ENCODE measurements at regions not wholly inside any gene's neighbourhood (a gene's known extent, or its start where the extent isn't known, plus 50 kb on each side); places are given as distances from the start of the nearest gene placed in this dataset.

GRCh38 chr2:121977326-121977725 lies 221.9 kb downstream of the TSN start:
- Mint-ChIP-seq H3K9me3 (ENCODE audit: insufficient read depth) (no peaks in the 10 kb centered on the region), H3K27me3 (no peaks in the 10 kb centered on the region), H3K27ac (no peak overlapping the region), H3K4me3 (no peak overlapping the region), H3K4me1 (peaks cover 11% of the 10 kb centered on the region)
- 68% methylated on average over 2 of the region's 3 CpGs for WGBS (ENCODE audit: insufficient coverage)
- DNase-seq: no peak
- Histone ChIP-seq H2AFZ (ENCODE audit: insufficient read depth, low read depth, low read length, poor library complexity, severe bottlenecking) (peak overlapping the region; percentile 33), H4K20me1 (ENCODE audit: control insufficient read depth, insufficient read depth, low read length, poor library complexity, severe bottlenecking) (no peaks in the 10 kb centered on the region), H3K9ac (ENCODE audit: low read length) (no peak overlapping the region), H3K36me3 (replicated peaks in 1 of 2; ENCODE audit: control extremely low read depth in 1 of 2, control insufficient read depth in 1 of 2, extremely low read depth in 1 of 2, insufficient read depth in 2 of 2, low read length in 1 of 2) (no peaks in the 10 kb centered on the region), H3K27me3 (replicated peaks in 1 of 4; ENCODE audit: control extremely low read depth in 1 of 4, control insufficient read depth in 3 of 4, insufficient read depth in 4 of 4, low read length in 3 of 4) (peaks cover 0 to 2% (median 0%) of the 10 kb centered on the region in 4 experiments), H3K27ac (ENCODE audit: low read length in 2 of 2) (no peak overlapping the region), H3K4me1 (ENCODE audit: control insufficient read depth in 2 of 2, insufficient read depth in 2 of 2, low read length in 2 of 2) (peaks cover 0 to 8% of the 10 kb centered on the region in 2 donors), H3K9me3 (ENCODE audit: control extremely low read depth in 1 of 3, control insufficient read depth in 2 of 3, insufficient read depth in 1 of 3, low read length in 2 of 3) (no peaks in the 10 kb centered on the region), H3K79me2 (ENCODE audit: control insufficient read depth, insufficient read depth, low read length) (no peaks in the 10 kb centered on the region), H3K4me2 (replicated peaks; ENCODE audit: low read depth, low read length, poor library complexity, severe bottlenecking) (no peak overlapping the region), H3K4me3 (ENCODE audit: control extremely low read depth in 1 of 5, extremely low read depth in 1 of 5, insufficient read depth in 1 of 5, low read depth in 2 of 5, low read length in 4 of 5) (no peak overlapping the region)
- no peak for TF ChIP-seq EZH2 (IDR thresholded peaks at IDR 0.05; ENCODE audit: borderline replicate concordance, insufficient read depth, low read depth, low read length, poor library complexity, severe bottlenecking)
- TF ChIP-seq, protein P1, sequence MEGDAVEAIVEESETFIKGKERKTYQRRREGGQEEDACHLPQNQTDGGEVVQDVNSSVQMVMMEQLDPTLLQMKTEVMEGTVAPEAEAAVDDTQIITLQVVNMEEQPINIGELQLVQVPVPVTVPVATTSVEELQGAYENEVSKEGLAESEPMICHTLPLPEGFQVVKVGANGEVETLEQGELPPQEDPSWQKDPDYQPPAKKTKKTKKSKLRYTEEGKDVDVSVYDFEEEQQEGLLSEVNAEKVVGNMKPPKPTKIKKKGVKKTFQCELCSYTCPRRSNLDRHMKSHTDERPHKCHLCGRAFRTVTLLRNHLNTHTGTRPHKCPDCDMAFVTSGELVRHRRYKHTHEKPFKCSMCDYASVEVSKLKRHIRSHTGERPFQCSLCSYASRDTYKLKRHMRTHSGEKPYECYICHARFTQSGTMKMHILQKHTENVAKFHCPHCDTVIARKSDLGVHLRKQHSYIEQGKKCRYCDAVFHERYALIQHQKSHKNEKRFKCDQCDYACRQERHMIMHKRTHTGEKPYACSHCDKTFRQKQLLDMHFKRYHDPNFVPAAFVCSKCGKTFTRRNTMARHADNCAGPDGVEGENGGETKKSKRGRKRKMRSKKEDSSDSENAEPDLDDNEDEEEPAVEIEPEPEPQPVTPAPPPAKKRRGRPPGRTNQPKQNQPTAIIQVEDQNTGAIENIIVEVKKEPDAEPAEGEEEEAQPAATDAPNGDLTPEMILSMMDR (IDR thresholded peaks at IDR 0.05): no peak
- ATAC-seq (ENCODE audit: low read depth): no peak
- ChIA-PET CTCF (interaction anchor here (1.0 to 1.6 kb wide), 2 partner anchors 9 to 17 kb away, joined by 3 to 4 read pairs; no protein-coding TSS in a partner anchor), POLR2A (no interaction called here)
- intact Hi-C loops (cut with micrococcal nuclease): no loop called here

GRCh38 chr2:121992700-121993099 lies 237.2 kb downstream of the TSN start:
- ChIA-PET CTCF (interaction anchor here (1.2 kb wide), 1 partner anchor 18 kb away, joined by 3 read pairs; no protein-coding TSS in a partner anchor), POLR2A (no interaction called here)
- H3K27ac Mint-ChIP-seq: no peak overlapping the region
- no peak overlapping the region for H2AFZ ChIP-seq (ENCODE audit: insufficient read depth, low read depth, low read length, poor library complexity, severe bottlenecking)
- H3K4me2 ChIP-seq (replicated peaks; ENCODE audit: low read depth, low read length, poor library complexity, severe bottlenecking): no peak overlapping the region
- no peaks in the 10 kb centered on the region for H4K20me1 ChIP-seq (ENCODE audit: control insufficient read depth, insufficient read depth, low read length, poor library complexity, severe bottlenecking)
- no peaks in the 10 kb centered on the region for H3K4me1 ChIP-seq (ENCODE audit: control insufficient read depth in 2 of 2, insufficient read depth in 2 of 2, low read length in 2 of 2)
- no peak overlapping the region for H3K9ac ChIP-seq (ENCODE audit: low read length)
- ATAC-seq (ENCODE audit: low read depth): no peak
- intact Hi-C loops (cut with micrococcal nuclease): no loop called here
- DNase-seq: no peak
- no peaks in the 10 kb centered on the region for H3K36me3 ChIP-seq (replicated peaks in 1 of 2; ENCODE audit: control extremely low read depth in 1 of 2, control insufficient read depth in 1 of 2, extremely low read depth in 1 of 2, insufficient read depth in 2 of 2, low read length in 1 of 2)
- H3K9me3 ChIP-seq (ENCODE audit: control extremely low read depth in 1 of 3, control insufficient read depth in 2 of 3, insufficient read depth in 1 of 3, low read length in 2 of 3): no peaks in the 10 kb centered on the region
- H3K27me3 ChIP-seq (replicated peaks in 1 of 4; ENCODE audit: control extremely low read depth in 1 of 4, control insufficient read depth in 3 of 4, insufficient read depth in 4 of 4, low read length in 3 of 4): no peaks in the 10 kb centered on the region
- no peak overlapping the region for H3K4me3 Mint-ChIP-seq
- no peaks in the 10 kb centered on the region for H3K79me2 ChIP-seq (ENCODE audit: control insufficient read depth, insufficient read depth, low read length)
- no peak overlapping the region for H3K27ac ChIP-seq (ENCODE audit: low read length in 2 of 2)
- no peak for TF ChIP-seq EZH2 (IDR thresholded peaks at IDR 0.05; ENCODE audit: borderline replicate concordance, insufficient read depth, low read depth, low read length, poor library complexity, severe bottlenecking)
- TF ChIP-seq, protein P1 (IDR thresholded peaks at IDR 0.05): no peak
- no peaks in the 10 kb centered on the region for H3K9me3 Mint-ChIP-seq (ENCODE audit: insufficient read depth)
- 75% methylated on average over 2 of the region's 3 CpGs for WGBS (ENCODE audit: insufficient coverage)
- H3K27me3 Mint-ChIP-seq: peaks cover 5% of the 10 kb centered on the region
- H3K4me1 Mint-ChIP-seq: no peaks in the 10 kb centered on the region
- no peak overlapping the region for H3K4me3 ChIP-seq (ENCODE audit: control extremely low read depth in 1 of 5, extremely low read depth in 1 of 5, insufficient read depth in 1 of 5, low read depth in 2 of 5, low read length in 4 of 5)
